MCF 10A (cell line): ENCODE measurements at regions not wholly inside any gene's neighbourhood (a gene's known extent, or its start where the extent isn't known, plus 50 kb on each side); places are given as distances from the start of the nearest gene placed in this dataset.

ENCODE experiments used
- BruUV-seq: library from RNA; stranded (reverse); fragments of 400-500 nt; replicated peaks from 2 replicates; lab custom pipeline; 2021; lab: Mats Ljungman, UMichigan
- CTCF ChIA-PET: fragments of 300-600 bp; sonication (Branson Sonifier 250); formaldehyde crosslinking; extraction: SDS; loops from one replicate; lab custom pipeline; 2021; ENCODE audit warnings: antibody characterized with exemption, inconsistent platforms; lab: Yijun Ruan, JAX
- POLR2A ChIA-PET: fragments of 300-600, 350-650 bp; sonication (Branson Sonifier 250); formaldehyde crosslinking; extraction: SDS; loops from one replicate; lab custom pipeline; 2020; ENCODE audit warnings: antibody characterized with exemption, inconsistent platforms; lab: Yijun Ruan, JAX
- DNase-seq: peaks from one replicate; pipeline ENCODE4 v3.0.0-alpha.2; 2018; ENCODE audit not compliant: unreplicated experiment
- H3K27ac Mint-ChIP-seq: one replicate; pipeline ENCODE4 v1.8.0; 2022; ENCODE audit warnings: mild to moderate bottlenecking, low read depth, mixed read lengths; ENCODE audit not compliant: unreplicated experiment
- H3K27me3 Mint-ChIP-seq: one replicate; pipeline ENCODE4 v1.8.0; 2022; ENCODE audit warnings: mixed read lengths; ENCODE audit not compliant: insufficient read depth, unreplicated experiment
- H3K36me3 Mint-ChIP-seq: one replicate; pipeline ENCODE4 v1.8.0; 2022; ENCODE audit warnings: mild to moderate bottlenecking, moderate library complexity, mixed read lengths; ENCODE audit not compliant: insufficient read depth, unreplicated experiment
- H3K4me1 Mint-ChIP-seq: one replicate; pipeline ENCODE4 v1.8.0; 2022; ENCODE audit warnings: mixed read lengths; ENCODE audit not compliant: insufficient read depth, unreplicated experiment
- H3K4me3 Mint-ChIP-seq: one replicate; pipeline ENCODE4 v1.8.0; 2022; ENCODE audit warnings: mild to moderate bottlenecking, moderate library complexity, mixed read lengths; ENCODE audit not compliant: unreplicated experiment
- H3K9me3 Mint-ChIP-seq: one replicate; pipeline ENCODE4 v1.8.0; 2022; ENCODE audit warnings: mixed read lengths; ENCODE audit not compliant: unreplicated experiment
- intact Hi-C: fragments of 100-400 bp; cut with micrococcal nuclease; formaldehyde crosslinking; loops from 2 replicates; pipeline ENCODE4 v1.14.1; 2022
- TF ChIP-seq, protein P1 (sequence below): fragments of 200-600 bp; IDR thresholded peaks from one replicate; pipeline ENCODE4 v1.8.0; 2022; ENCODE audit warnings: antibody characterized with exemption, mild to moderate bottlenecking; ENCODE audit not compliant: unreplicated experiment

DNA sequence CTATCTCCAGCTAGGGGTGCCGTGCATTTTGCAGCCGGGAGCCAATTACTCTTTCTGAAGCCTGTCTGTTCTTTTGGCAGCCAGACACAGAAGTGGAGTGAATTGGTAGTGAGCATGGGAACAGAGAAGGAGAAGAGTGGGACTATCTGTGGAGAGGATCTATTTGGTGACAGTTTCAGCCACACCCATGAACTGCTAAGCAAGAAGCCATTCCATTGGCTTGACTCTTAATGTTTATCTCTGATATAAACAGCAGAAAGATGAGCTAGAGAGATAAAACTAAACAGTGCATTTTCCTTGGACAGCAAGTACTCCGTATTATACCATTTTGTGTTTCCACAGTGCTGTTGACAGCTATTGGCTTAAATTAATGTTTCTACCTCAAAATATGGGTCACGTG lies 259.6 kb upstream of the THUMPD2 start:
- no peak for DNase-seq
- H3K4me1 Mint-ChIP-seq: peaks cover 5% of the 10 kb centered on the region

DNA sequence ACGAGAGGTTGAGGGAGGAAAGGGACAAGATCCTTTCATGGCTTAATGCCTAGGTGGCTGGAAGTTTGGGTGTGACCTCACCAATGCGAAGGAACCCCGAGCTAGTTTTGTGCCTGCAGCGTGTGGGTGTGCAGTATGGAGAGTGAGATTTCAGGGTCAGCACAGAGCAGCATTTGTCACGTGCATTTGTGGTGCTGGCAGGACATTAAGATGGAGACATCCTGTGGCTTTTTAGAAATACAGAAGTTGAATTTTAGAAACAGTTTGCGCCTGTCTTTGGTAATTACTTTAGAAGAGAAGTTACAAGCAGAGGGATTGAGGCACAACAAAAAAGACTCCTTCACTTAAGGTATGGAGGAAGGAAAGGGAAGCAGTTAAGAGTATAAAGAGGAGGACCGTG lies 258.2 kb upstream of the THUMPD2 start:
- intact Hi-C loops: no loop called here
- ChIA-PET POLR2A (no interaction called here), CTCF (interaction anchor here (1.2 kb wide), 1 partner anchor 15 kb away, joined by 3 read pairs; no protein-coding TSS in a partner anchor)
- TF ChIP-seq, protein P1, sequence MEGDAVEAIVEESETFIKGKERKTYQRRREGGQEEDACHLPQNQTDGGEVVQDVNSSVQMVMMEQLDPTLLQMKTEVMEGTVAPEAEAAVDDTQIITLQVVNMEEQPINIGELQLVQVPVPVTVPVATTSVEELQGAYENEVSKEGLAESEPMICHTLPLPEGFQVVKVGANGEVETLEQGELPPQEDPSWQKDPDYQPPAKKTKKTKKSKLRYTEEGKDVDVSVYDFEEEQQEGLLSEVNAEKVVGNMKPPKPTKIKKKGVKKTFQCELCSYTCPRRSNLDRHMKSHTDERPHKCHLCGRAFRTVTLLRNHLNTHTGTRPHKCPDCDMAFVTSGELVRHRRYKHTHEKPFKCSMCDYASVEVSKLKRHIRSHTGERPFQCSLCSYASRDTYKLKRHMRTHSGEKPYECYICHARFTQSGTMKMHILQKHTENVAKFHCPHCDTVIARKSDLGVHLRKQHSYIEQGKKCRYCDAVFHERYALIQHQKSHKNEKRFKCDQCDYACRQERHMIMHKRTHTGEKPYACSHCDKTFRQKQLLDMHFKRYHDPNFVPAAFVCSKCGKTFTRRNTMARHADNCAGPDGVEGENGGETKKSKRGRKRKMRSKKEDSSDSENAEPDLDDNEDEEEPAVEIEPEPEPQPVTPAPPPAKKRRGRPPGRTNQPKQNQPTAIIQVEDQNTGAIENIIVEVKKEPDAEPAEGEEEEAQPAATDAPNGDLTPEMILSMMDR: no peak
- Mint-ChIP-seq H3K9me3 (no peaks in the 10 kb centered on the region), H3K4me3 (no peak overlapping the region), H3K27me3 (no peaks in the 10 kb centered on the region), H3K36me3 (no peaks in the 10 kb centered on the region), H3K4me1 (peaks cover 5% of the 10 kb centered on the region), H3K27ac (no peak overlapping the region)
- DNase-seq: no peak
- BruUV-seq: no TSS peak

More for the DNA sequence above, 259.6 kb upstream of the THUMPD2 start:
- TF ChIP-seq, protein P1: no peak
- intact Hi-C loops: no loop called here
- Mint-ChIP-seq H3K9me3 (no peaks in the 10 kb centered on the region), H3K27ac (no peak overlapping the region), H3K36me3 (no peaks in the 10 kb centered on the region), H3K27me3 (no peaks in the 10 kb centered on the region), H3K4me3 (no peak overlapping the region)
- CTCF ChIA-PET: interaction anchor here (0.7 kb wide), 1 partner anchor 244 kb away, joined by 3 read pairs; no protein-coding TSS in a partner anchor
- POLR2A ChIA-PET: interaction anchor here (1.2 kb wide), 1 partner anchor 14 kb away, joined by 3 read pairs; no protein-coding TSS in a partner anchor
- BruUV-seq: no TSS peak

DNA sequence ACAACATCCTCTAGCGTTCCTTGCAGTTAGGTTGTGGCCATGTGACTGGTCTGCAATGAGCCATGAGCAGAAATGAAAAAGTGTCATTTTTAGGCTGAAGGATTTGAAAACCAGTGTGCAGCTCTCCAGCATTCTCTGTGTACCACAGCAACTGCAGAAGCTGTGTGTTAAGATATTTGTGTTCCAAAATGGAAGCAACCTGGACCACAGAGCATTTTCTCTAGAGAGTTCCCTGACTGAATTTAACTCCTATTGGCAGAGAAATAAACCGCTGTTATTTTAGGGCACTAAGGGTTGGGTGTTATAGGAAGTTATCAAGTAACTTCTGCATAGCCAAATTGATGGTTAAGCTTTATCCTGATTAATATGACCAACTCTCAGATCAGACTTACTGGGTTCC lies 257.2 kb upstream of the THUMPD2 start:
- no peak for DNase-seq
- ChIA-PET CTCF (interaction anchor here (0.5 to 1.2 kb wide), 3 partner anchors 16 to 127 kb away, joined by 3 read pairs; no protein-coding TSS in a partner anchor), POLR2A (no interaction called here)
- Mint-ChIP-seq H3K9me3 (no peaks in the 10 kb centered on the region), H3K27ac (no peak overlapping the region), H3K4me1 (no peaks in the 10 kb centered on the region), H3K36me3 (no peaks in the 10 kb centered on the region), H3K4me3 (no peak overlapping the region), H3K27me3 (no peaks in the 10 kb centered on the region)
- TF ChIP-seq, protein P1: no peak
- intact Hi-C loops: no loop called here
- BruUV-seq: no TSS peak

DNA sequence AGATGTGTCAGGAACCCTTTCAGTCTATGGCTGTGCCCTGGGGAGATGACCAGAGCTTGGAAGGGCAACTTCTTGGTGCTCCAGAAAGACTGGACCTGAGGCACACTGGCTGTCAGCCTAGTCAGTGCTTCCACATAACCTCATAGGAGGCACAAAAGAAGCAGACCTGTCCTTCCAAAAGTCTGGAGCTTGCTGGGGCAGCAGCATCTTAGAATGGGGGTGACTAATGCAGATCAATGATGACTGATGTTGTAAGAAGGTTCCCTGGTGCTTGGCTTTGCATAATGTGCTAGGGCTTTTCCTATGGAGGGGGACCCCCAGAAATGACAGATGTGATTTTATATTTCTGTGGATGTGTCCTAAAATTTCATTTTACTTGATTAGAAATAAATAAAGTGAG lies 255.7 kb upstream of the THUMPD2 start:
- Mint-ChIP-seq H3K27ac (no peak overlapping the region), H3K36me3 (no peaks in the 10 kb centered on the region), H3K4me1 (no peaks in the 10 kb centered on the region), H3K4me3 (no peak overlapping the region), H3K9me3 (no peaks in the 10 kb centered on the region), H3K27me3 (no peaks in the 10 kb centered on the region)
- no TSS peak for BruUV-seq
- DNase-seq: no peak
- ChIA-PET CTCF (no interaction called here), POLR2A (no interaction called here)
- TF ChIP-seq, protein P1: no peak
- intact Hi-C loops: no loop called here
